AG08396 (cell line): ENCODE measurements at regions not wholly inside any gene's neighbourhood (a gene's known extent, or its start where the extent isn't known, plus 50 kb on each side); places are given as distances from the start of the nearest gene placed in this dataset.

ENCODE experiments used
- DNase-seq: peaks from one replicate; pipeline ENCODE4 v3.0.0; 2012; ENCODE audit warnings: low spot score, mixed read lengths

- no peak for DNase-seq
These were observed 247.7 kb upstream of the MGMT start for GRCh38 chr10:129219364-129219763.

- DNase-seq: no peak
These were observed 244.6 kb upstream of the MGMT start for GRCh38 chr10:129222436-129222835.

GRCh38 chr10:129223363-129223762, 243.7 kb upstream of the MGMT start:
- no peak for DNase-seq

GRCh38 chr10:129224065-129224464, 243.0 kb upstream of the MGMT start:
- DNase-seq: no peak

GRCh38 chr10:129231821-129232220, 235.2 kb upstream of the MGMT start:
- no peak for DNase-seq

- DNase-seq: no peak
These were observed 233.5 kb upstream of the MGMT start for GRCh38 chr10:129233351-129234148.

- no peak for DNase-seq
These were observed 230.8 kb upstream of the MGMT start for GRCh38 chr10:129236274-129236691.

GRCh38 chr10:129241461-129241860, 225.6 kb upstream of the MGMT start:
- DNase-seq: no peak

- no peak for DNase-seq
These were observed 222.7 kb upstream of the MGMT start for GRCh38 chr10:129244298-129244697.

- DNase-seq: no peak
These were observed 222.3 kb upstream of the MGMT start for GRCh38 chr10:129244757-129245156.

- DNase-seq: no peak
These were observed 213.7 kb upstream of the MGMT start for GRCh38 chr10:129253161-129253864.

GRCh38 chr10:129253865-129254179, 213.2 kb upstream of the MGMT start:
- DNase-seq: no peak

GRCh38 chr10:129258283-129258923, 208.6 kb upstream of the MGMT start:
- no peak for DNase-seq

- no peak for DNase-seq
These were observed 207.8 kb upstream of the MGMT start for GRCh38 chr10:129259128-129259815.

GRCh38 chr10:129272176-129272575, 194.9 kb upstream of the MGMT start:
- DNase-seq: no peak

GRCh38 chr10:129272866-129273650, 194.0 kb upstream of the MGMT start:
- DNase-seq: no peak

GRCh38 chr10:129273860-129274259, 193.2 kb upstream of the MGMT start:
- no peak for DNase-seq

GRCh38 chr10:129274748-129275474, 192.1 kb upstream of the MGMT start:
- no peak for DNase-seq

GRCh38 chr10:129275886-129276285, 191.2 kb upstream of the MGMT start:
- no peak for DNase-seq

GRCh38 chr10:129277084-129277483, 190.0 kb upstream of the MGMT start:
- no peak for DNase-seq

- DNase-seq: no peak
These were observed 189.2 kb upstream of the MGMT start for GRCh38 chr10:129277841-129278240.
